ENCODE measurements at regions not wholly inside any gene's neighbourhood (a gene's known extent, or its start where the extent isn't known, plus 50 kb on each side); places are given as distances from the start of the nearest gene placed in this dataset.
"Not testable (repeated sequence)": the region's sequence is repeated elsewhere in the genome, so short reads cannot be mapped to it uniquely, and the experiment has no call there.

- DNase-seq, result no peak
Observed at GRCh38 chr7:131786204-131786603, 229.8 kb upstream of the PODXL start.

- DNase-seq, result no peak
Observed at GRCh38 chr7:131778601-131779000, 222.2 kb upstream of the PODXL start.

GRCh38 chr7:131774419-131775220, 218.2 kb upstream of the PODXL start:
- DNase-seq, result no peak

- DNase-seq, result no peak
Observed at GRCh38 chr7:131773413-131773812, 217.0 kb upstream of the PODXL start.

GRCh38 chr7:131769241-131769640, 212.8 kb upstream of the PODXL start:
- no peak for DNase-seq

- DNase-seq, result no peak
Observed at GRCh38 chr7:131767591-131767990, 211.2 kb upstream of the PODXL start.

- no peak for DNase-seq
Observed at GRCh38 chr7:131765575-131765974, 209.1 kb upstream of the PODXL start.

- no peak for DNase-seq
Observed at GRCh38 chr7:131764143-131764775, 207.8 kb upstream of the PODXL start.

- no peak for DNase-seq
Observed at GRCh38 chr7:131762753-131763152, 206.3 kb upstream of the PODXL start.

GRCh38 chr7:131755801-131756200, 199.4 kb upstream of the PODXL start:
- DNase-seq, result not testable (repeated sequence)

- DNase-seq, result peak in 1 of 2 experiments; percentile 4
Observed at GRCh38 chr7:131753620-131754222, 197.3 kb upstream of the PODXL start.

- DNase-seq, result no peak
Observed at GRCh38 chr7:131747658-131748232, 191.3 kb upstream of the PODXL start.

GRCh38 chr7:131745390-131746248, 189.2 kb upstream of the PODXL start:
- no peak for DNase-seq

GRCh38 chr7:131741446-131741845, 185.0 kb upstream of the PODXL start:
- no peak for DNase-seq

- DNase-seq, result no peak
Observed at GRCh38 chr7:131737746-131738465, 181.5 kb upstream of the PODXL start.

GRCh38 chr7:131735101-131735500, 178.7 kb upstream of the PODXL start:
- DNase-seq, result no peak

GRCh38 chr7:131733604-131734003, 177.2 kb upstream of the PODXL start:
- DNase-seq, result no peak

- DNase-seq, result no peak
Observed at GRCh38 chr7:131727189-131727588, 170.8 kb upstream of the PODXL start.

- DNase-seq, result no peak
Observed at GRCh38 chr7:131726686-131727085, 170.3 kb upstream of the PODXL start.

- no peak for DNase-seq
Observed at GRCh38 chr7:131726031-131726430, 169.6 kb upstream of the PODXL start.

- no peak for DNase-seq
Observed at GRCh38 chr7:131724776-131725345, 168.4 kb upstream of the PODXL start.

- DNase-seq, result no peak
Observed at GRCh38 chr7:131723926-131724325, 167.5 kb upstream of the PODXL start.

Data from NCI-H1930 (cell line).